Endothelial cell (in vitro differentiated cells): ENCODE measurements at regions not wholly inside any gene's neighbourhood (a gene's known extent, or its start where the extent isn't known, plus 50 kb on each side); places are given as distances from the start of the nearest gene placed in this dataset.

Experiments
- DNase-seq: peaks from one replicate; pipeline ENCODE4 v3.0.0; 2021; ENCODE audit warnings: low spot score
- H3K27ac Mint-ChIP-seq: one replicate; pipeline ENCODE4 v1.8.0; 2021; ENCODE audit warnings: mixed read lengths, inconsistent platforms; ENCODE audit not compliant: unreplicated experiment
- H3K27me3 Mint-ChIP-seq: one replicate; pipeline ENCODE4 v1.8.0; 2021; ENCODE audit warnings: mild to moderate bottlenecking, moderate library complexity, mixed read lengths, inconsistent platforms; ENCODE audit not compliant: unreplicated experiment
- H3K36me3 Mint-ChIP-seq: one replicate; pipeline ENCODE4 v1.8.0; 2021; ENCODE audit warnings: mild to moderate bottlenecking, low read depth, mixed read lengths, inconsistent platforms; ENCODE audit not compliant: unreplicated experiment
- H3K4me1 Mint-ChIP-seq: one replicate; pipeline ENCODE4 v1.8.0; 2021; ENCODE audit warnings: mild to moderate bottlenecking, mixed read lengths, inconsistent platforms; ENCODE audit not compliant: unreplicated experiment
- H3K4me3 Mint-ChIP-seq: one replicate; pipeline ENCODE4 v1.8.0; 2021; ENCODE audit warnings: mild to moderate bottlenecking, mixed read lengths, inconsistent platforms; ENCODE audit not compliant: unreplicated experiment
- H3K9me3 Mint-ChIP-seq: one replicate; pipeline ENCODE4 v1.8.0; 2021; ENCODE audit warnings: mixed read lengths, inconsistent platforms; ENCODE audit not compliant: unreplicated experiment
- CTCF ChIP-seq: fragments of 200-600 bp; sonication (generic); IDR thresholded peaks from one replicate; pipeline ENCODE4 v1.5.0; 2021; ENCODE audit warnings: antibody characterized with exemption; ENCODE audit not compliant: unreplicated experiment

- H3K36me3 Mint-ChIP-seq, result no peaks in the 10 kb centered on the region
- H3K27me3 Mint-ChIP-seq, result peaks cover 1% of the 10 kb centered on the region
- H3K9me3 Mint-ChIP-seq, result peaks cover 12% of the 10 kb centered on the region
- no peaks in the 10 kb centered on the region for H3K4me1 Mint-ChIP-seq
- no peak for TF ChIP-seq CTCF
- DNase-seq, result no peak
- no peak overlapping the region for H3K27ac Mint-ChIP-seq
- H3K4me3 Mint-ChIP-seq, result no peak overlapping the region
These were observed 1214.3 kb upstream of the TMEM132C start for GRCh38 chr12:127052511-127053232.

- DNase-seq, result no peak
- peaks cover 5% of the 10 kb centered on the region for H3K36me3 Mint-ChIP-seq
- TF ChIP-seq CTCF, result no peak
- H3K4me3 Mint-ChIP-seq, result no peak overlapping the region
- H3K27me3 Mint-ChIP-seq, result peaks cover 1% of the 10 kb centered on the region
- H3K27ac Mint-ChIP-seq, result no peak overlapping the region
- H3K4me1 Mint-ChIP-seq, result no peaks in the 10 kb centered on the region
- H3K9me3 Mint-ChIP-seq, result peaks cover 7% of the 10 kb centered on the region
These were observed 1212.4 kb upstream of the TMEM132C start for GRCh38 chr12:127054531-127054930.

GRCh38 chr12:127060310-127060847 is 1206.6 kb upstream of the TMEM132C start:
- Mint-ChIP-seq H3K4me1 (no peaks in the 10 kb centered on the region), H3K9me3 (peaks cover 37% of the 10 kb centered on the region), H3K27me3 (no peaks in the 10 kb centered on the region), H3K4me3 (no peak overlapping the region), H3K27ac (no peak overlapping the region), H3K36me3 (peaks cover 8% of the 10 kb centered on the region)
- TF ChIP-seq CTCF, result no peak
- no peak for DNase-seq

- no peak overlapping the region for H3K27ac Mint-ChIP-seq
- no peak for TF ChIP-seq CTCF
- H3K36me3 Mint-ChIP-seq, result peaks cover 8% of the 10 kb centered on the region
- no peak overlapping the region for H3K4me3 Mint-ChIP-seq
- no peaks in the 10 kb centered on the region for H3K4me1 Mint-ChIP-seq
- H3K9me3 Mint-ChIP-seq, result peaks cover 39% of the 10 kb centered on the region
- H3K27me3 Mint-ChIP-seq, result no peaks in the 10 kb centered on the region
- no peak for DNase-seq
These were observed 1206.0 kb upstream of the TMEM132C start for GRCh38 chr12:127060933-127061332.

- DNase-seq, result no peak
- no peak for TF ChIP-seq CTCF
- H3K36me3 Mint-ChIP-seq, result peaks cover 8% of the 10 kb centered on the region
- no peak overlapping the region for H3K27ac Mint-ChIP-seq
- no peaks in the 10 kb centered on the region for H3K27me3 Mint-ChIP-seq
- no peaks in the 10 kb centered on the region for H3K4me1 Mint-ChIP-seq
- H3K9me3 Mint-ChIP-seq, result peaks cover 32% of the 10 kb centered on the region
- H3K4me3 Mint-ChIP-seq, result no peak overlapping the region
These were observed 1203.5 kb upstream of the TMEM132C start for GRCh38 chr12:127063339-127064072.
